ENCODE measurements at regions not wholly inside any gene's neighbourhood (a gene's known extent, or its start where the extent isn't known, plus 50 kb on each side); places are given as distances from the start of the nearest gene placed in this dataset.

GRCh38 chr6:126422912-126423311 lies 83.0 kb downstream of the CENPW start:
- no peaks in the 10 kb centered on the region for H3K27me3 ChIP-seq (ENCODE audit: insufficient read depth, low read length)
- H3K79me2 ChIP-seq (ENCODE audit: insufficient read depth, low read length) = no peaks in the 10 kb centered on the region
- no peak overlapping the region for H3K18ac ChIP-seq (ENCODE audit: insufficient read length, low read depth, low read length)
- H3K4ac ChIP-seq (ENCODE audit: low read depth, low read length) = no peak overlapping the region
- no peak overlapping the region for H2BK120ac ChIP-seq (ENCODE audit: low read depth, low read length, poor library complexity, severe bottlenecking)
- H2AK5ac ChIP-seq (ENCODE audit: insufficient read length, low read length) = no peak overlapping the region
- no peak overlapping the region for H3K4me2 ChIP-seq (ENCODE audit: insufficient read depth, insufficient read length, low read length)
- no peak overlapping the region for H3K9ac ChIP-seq (ENCODE audit: extremely low read depth, insufficient read length, low read length)
- Mint-ChIP-seq H3K4me1 (peaks cover 0 to 4% of the 10 kb centered on the region in 2 experiments; a peak in 3 of 4 replicates), H3K36me3 (ENCODE audit: insufficient read depth in 1 of 3, low read depth in 3 of 3) (no peaks in the 10 kb centered on the region), H3K9me3 (no peaks in the 10 kb centered on the region), H3K27ac (peak overlapping the region in 1 of 3 experiments; percentile 45; a peak in 1 of 7 replicates), H3K4me3 (no peak overlapping the region), H3K27me3 (ENCODE audit: low read depth) (no peaks in the 10 kb centered on the region)
- H3T11ph ChIP-seq (ENCODE audit: low read length) = no peak overlapping the region
- TF ChIP-seq, protein P1, sequence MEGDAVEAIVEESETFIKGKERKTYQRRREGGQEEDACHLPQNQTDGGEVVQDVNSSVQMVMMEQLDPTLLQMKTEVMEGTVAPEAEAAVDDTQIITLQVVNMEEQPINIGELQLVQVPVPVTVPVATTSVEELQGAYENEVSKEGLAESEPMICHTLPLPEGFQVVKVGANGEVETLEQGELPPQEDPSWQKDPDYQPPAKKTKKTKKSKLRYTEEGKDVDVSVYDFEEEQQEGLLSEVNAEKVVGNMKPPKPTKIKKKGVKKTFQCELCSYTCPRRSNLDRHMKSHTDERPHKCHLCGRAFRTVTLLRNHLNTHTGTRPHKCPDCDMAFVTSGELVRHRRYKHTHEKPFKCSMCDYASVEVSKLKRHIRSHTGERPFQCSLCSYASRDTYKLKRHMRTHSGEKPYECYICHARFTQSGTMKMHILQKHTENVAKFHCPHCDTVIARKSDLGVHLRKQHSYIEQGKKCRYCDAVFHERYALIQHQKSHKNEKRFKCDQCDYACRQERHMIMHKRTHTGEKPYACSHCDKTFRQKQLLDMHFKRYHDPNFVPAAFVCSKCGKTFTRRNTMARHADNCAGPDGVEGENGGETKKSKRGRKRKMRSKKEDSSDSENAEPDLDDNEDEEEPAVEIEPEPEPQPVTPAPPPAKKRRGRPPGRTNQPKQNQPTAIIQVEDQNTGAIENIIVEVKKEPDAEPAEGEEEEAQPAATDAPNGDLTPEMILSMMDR (conservative IDR thresholded peaks at IDR 0.05) = no peak
- H3K23ac ChIP-seq (ENCODE audit: insufficient read length, low read depth, low read length) = no peak overlapping the region
- no peak overlapping the region for H2BK5ac ChIP-seq (ENCODE audit: insufficient read length, low read length)
- no peaks in the 10 kb centered on the region for H3K9me3 ChIP-seq (ENCODE audit: control insufficient read depth, low read depth, low read length)
- H2BK15ac ChIP-seq (ENCODE audit: low read depth, low read length) = no peak overlapping the region
- H4K5ac ChIP-seq (ENCODE audit: insufficient read length, low read depth, low read length) = no peak overlapping the region
- no peaks in the 10 kb centered on the region for H3K4me1 ChIP-seq (ENCODE audit: insufficient read depth, low read length)
- no CpG with 5 or more reads among the region's 2 CpGs for WGBS (ENCODE audit: extremely low coverage, insufficient read length, low lambda C conversion rate)
- H3K14ac ChIP-seq (ENCODE audit: insufficient read depth, low read length) = no peak overlapping the region
- no peak overlapping the region for H2AFZ ChIP-seq (ENCODE audit: low read length)
- H3K56ac ChIP-seq (ENCODE audit: insufficient read length, low read depth, low read length) = no peak overlapping the region
- H2BK20ac ChIP-seq (ENCODE audit: low read depth, low read length, poor library complexity, severe bottlenecking) = no peak overlapping the region
- no peaks in the 10 kb centered on the region for H4K20me1 ChIP-seq (ENCODE audit: control insufficient read depth, insufficient read depth, insufficient read length)
- no peak overlapping the region for H4K91ac ChIP-seq (ENCODE audit: insufficient read length, low read depth, low read length)
- DNase-seq = no peak
- no peak overlapping the region for H2BK12ac ChIP-seq (ENCODE audit: insufficient read length, low read depth, low read length)
- H4K8ac ChIP-seq (replicated peaks; ENCODE audit: insufficient read length, low read depth, low read length) = no peak overlapping the region
- H3K23me2 ChIP-seq (ENCODE audit: insufficient read length, low read depth, low read length, poor library complexity, severe bottlenecking) = no peaks in the 10 kb centered on the region
- H3K27ac ChIP-seq (ENCODE audit: insufficient read length, low read depth, low read length) = no peak overlapping the region
- no peaks in the 10 kb centered on the region for H3K79me1 ChIP-seq (ENCODE audit: insufficient read depth, low read depth, low read length, poor library complexity, severe bottlenecking)

All from H9 (cell line).